MM.1S (cell line): ENCODE measurements at regions not wholly inside any gene's neighbourhood (a gene's known extent, or its start where the extent isn't known, plus 50 kb on each side); places are given as distances from the start of the nearest gene placed in this dataset.

ENCODE experiments used
- DNase-seq: peaks from one replicate; pipeline ENCODE4 v3.0.0-alpha.2; 2015
- H2AFZ ChIP-seq: fragments of 300-600 bp; sonication (generic); 2 replicates; pipeline ENCODE4 v1.6.0; 2016; ENCODE audit warnings: antibody characterized with exemption, low read length
- H3F3A ChIP-seq: fragments of 300-600 bp; sonication (generic); 2 replicates; pipeline ENCODE4 v1.6.1; 2016; ENCODE audit warnings: mild to moderate bottlenecking, antibody characterized with exemption, low read length, moderate library complexity, mixed read lengths; ENCODE audit not compliant: insufficient read depth
- H3K27ac ChIP-seq: fragments of 300-600 bp; sonication (generic); 2 replicates; pipeline ENCODE4 v1.5.1; 2016; ENCODE audit warnings: mild to moderate bottlenecking, low read length
- H3K27me3 ChIP-seq: fragments of 300-600 bp; sonication (generic); replicated peaks from 2 replicates; pipeline ENCODE4 v1.6.0; 2016; ENCODE audit warnings: low read length; ENCODE audit not compliant: insufficient read depth
- H3K36me3 ChIP-seq: fragments of 300-600 bp; sonication (generic); replicated peaks from 2 replicates; pipeline ENCODE4 v1.6.1; 2016; ENCODE audit warnings: mild to moderate bottlenecking, low read length, mixed read lengths; ENCODE audit not compliant: insufficient read depth
- H3K4me1 ChIP-seq: fragments of 300-600 bp; sonication (generic); 2 replicates; pipeline ENCODE4 v1.6.1; 2016; ENCODE audit warnings: low read length, mixed read lengths
- H3K4me2 ChIP-seq: fragments of 300-600 bp; sonication (generic); 2 replicates; pipeline ENCODE4 v1.6.0; 2016; ENCODE audit warnings: low read depth, low read length
- H3K4me3 ChIP-seq: fragments of 300-600 bp; sonication (generic); 2 replicates; pipeline ENCODE4 v1.5.1; 2016; ENCODE audit warnings: low read length, mixed read lengths
- H3K79me2 ChIP-seq: fragments of 300-600 bp; sonication (generic); 2 replicates; pipeline ENCODE4 v1.6.1; 2016; ENCODE audit warnings: mixed run types, low read length, mixed read lengths
- H3K9ac ChIP-seq: fragments of 300-600 bp; sonication (generic); 2 replicates; pipeline ENCODE4 v1.6.1; 2016; ENCODE audit warnings: low read length, mixed read lengths
- H3K9me2 ChIP-seq: fragments of 300-600 bp; sonication (generic); replicated peaks from 2 replicates; pipeline ENCODE4 v1.6.1; 2016; ENCODE audit warnings: mild to moderate bottlenecking, low read length, mixed read lengths; ENCODE audit not compliant: insufficient read depth
- H3K9me3 ChIP-seq: fragments of 300-600 bp; sonication (generic); replicated peaks from 2 replicates; pipeline ENCODE4 v1.6.1; 2016; ENCODE audit warnings: mild to moderate bottlenecking, low read length, mixed read lengths; ENCODE audit not compliant: insufficient read depth
- H4K20me1 ChIP-seq: fragments of 300-600 bp; sonication (generic); 2 replicates; pipeline ENCODE4 v1.6.1; 2016; ENCODE audit warnings: mild to moderate bottlenecking, low read length, moderate library complexity, mixed read lengths; ENCODE audit not compliant: insufficient read depth
- CTCF ChIP-seq: fragments of 300-600 bp; sonication (generic); IDR thresholded peaks from 2 replicates; pipeline ENCODE4 v1.5.1; 2016; ENCODE audit warnings: antibody characterized with exemption, low read length, mixed read lengths
- EZH2 ChIP-seq: fragments of 300-600 bp; sonication (generic); optimal IDR thresholded peaks from 2 replicates; pipeline ENCODE3; 2017; ENCODE audit warnings: low read depth, mild to moderate bottlenecking, antibody characterized with exemption, low read length, mixed read lengths
- EZH2phosphoT487 ChIP-seq: fragments of 300-600 bp; sonication (generic); IDR thresholded peaks from 2 replicates; pipeline ENCODE4 v1.6.1; 2018; ENCODE audit warnings: antibody characterized with exemption, low read length

GRCh38 chr9:134976403-134976802, 58.7 kb upstream of the FCN1 start:
- no peaks in the 10 kb centered on the region for H3K9me2 ChIP-seq
- no peak for TF ChIP-seq EZH2
- TF ChIP-seq EZH2phosphoT487, result no peak
- no peak for TF ChIP-seq CTCF
- no peaks in the 10 kb centered on the region for H3F3A ChIP-seq
- no peak overlapping the region for H3K4me3 ChIP-seq
- no peaks in the 10 kb centered on the region for H3K9me3 ChIP-seq
- no peaks in the 10 kb centered on the region for H3K79me2 ChIP-seq
- H3K9ac ChIP-seq, result no peak overlapping the region
- no peak overlapping the region for H2AFZ ChIP-seq
- H3K27ac ChIP-seq, result no peak overlapping the region
- H3K27me3 ChIP-seq, result peaks cover 83% of the 10 kb centered on the region
- DNase-seq, result no peak
- H3K4me2 ChIP-seq, result no peak overlapping the region
- no peaks in the 10 kb centered on the region for H3K36me3 ChIP-seq
- no peaks in the 10 kb centered on the region for H4K20me1 ChIP-seq
- H3K4me1 ChIP-seq, result no peaks in the 10 kb centered on the region

- Histone ChIP-seq H2AFZ (no peak overlapping the region), H3F3A (no peaks in the 10 kb centered on the region)
- no peak for TF ChIP-seq EZH2
- TF ChIP-seq EZH2phosphoT487, result no peak
- TF ChIP-seq CTCF, result no peak
Measured at GRCh38 chr9:134978272-134978671, 60.6 kb upstream of the FCN1 start.

GRCh38 chr9:134980516-134980915, 62.8 kb upstream of the FCN1 start:
- Histone ChIP-seq H3F3A (no peaks in the 10 kb centered on the region), H3K4me3 (no peak overlapping the region)

More at GRCh38 chr9:134978272-134978671, 60.6 kb upstream of the FCN1 start:
- H3K9ac ChIP-seq, result no peak overlapping the region
- no peak overlapping the region for H3K4me3 ChIP-seq
- H3K4me1 ChIP-seq, result no peaks in the 10 kb centered on the region
- no peak overlapping the region for H3K27ac ChIP-seq
- no peaks in the 10 kb centered on the region for H3K9me2 ChIP-seq
- no peak for DNase-seq
- no peak overlapping the region for H3K4me2 ChIP-seq
- H4K20me1 ChIP-seq, result no peaks in the 10 kb centered on the region
- no peaks in the 10 kb centered on the region for H3K36me3 ChIP-seq
- H3K27me3 ChIP-seq, result peaks cover 83% of the 10 kb centered on the region
- H3K9me3 ChIP-seq, result no peaks in the 10 kb centered on the region
- H3K79me2 ChIP-seq, result no peaks in the 10 kb centered on the region

More at GRCh38 chr9:134980516-134980915, 62.8 kb upstream of the FCN1 start:
- no peaks in the 10 kb centered on the region for H3K4me1 ChIP-seq
- no peak overlapping the region for H2AFZ ChIP-seq
- H3K9me2 ChIP-seq, result no peaks in the 10 kb centered on the region
- TF ChIP-seq CTCF (no peak), EZH2 (no peak), EZH2phosphoT487 (no peak)
- H3K36me3 ChIP-seq, result no peaks in the 10 kb centered on the region
- no peaks in the 10 kb centered on the region for H3K9me3 ChIP-seq
- no peaks in the 10 kb centered on the region for H3K79me2 ChIP-seq
- no peak overlapping the region for H3K9ac ChIP-seq
- no peak overlapping the region for H3K27ac ChIP-seq
- no peaks in the 10 kb centered on the region for H4K20me1 ChIP-seq
- no peak overlapping the region for H3K4me2 ChIP-seq
- no peak for DNase-seq
- peaks cover 82% of the 10 kb centered on the region for H3K27me3 ChIP-seq
